GM12891 (cell line): ENCODE measurements at regions not wholly inside any gene's neighbourhood (a gene's known extent, or its start where the extent isn't known, plus 50 kb on each side); places are given as distances from the start of the nearest gene placed in this dataset.

ENCODE experiments used
- POLR2A ChIP-seq: IDR thresholded peaks from 2 replicates; pipeline ENCODE4 v1.6.1; 2011; ENCODE audit warnings: low read depth, low read length, control low read depth
- POLR2AphosphoS5 ChIP-seq: IDR thresholded peaks from 2 replicates; pipeline ENCODE4 v1.6.1; 2011; ENCODE audit warnings: low read depth, low read length, control low read depth

DNA sequence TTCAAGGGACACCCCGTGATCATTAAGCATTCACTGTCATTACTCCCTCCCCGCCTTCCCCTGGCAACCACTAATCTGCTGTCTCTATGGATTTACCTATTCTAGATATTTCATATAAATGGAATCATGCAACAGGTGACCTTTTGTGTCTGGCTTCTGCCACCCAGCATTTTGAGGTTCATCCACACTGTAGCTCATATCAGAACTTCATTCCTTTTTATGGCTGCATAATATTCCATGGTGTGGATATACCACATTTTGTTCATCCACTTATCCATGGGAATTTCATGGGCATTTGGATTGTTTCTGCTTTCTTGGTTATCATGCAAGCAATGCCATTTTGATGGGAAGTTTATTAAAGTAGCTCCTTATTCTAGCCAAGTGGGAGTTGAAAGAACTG is 184.2 kb upstream of the VASH1 start:
- TF ChIP-seq POLR2AphosphoS5, result no peak
- no peak for TF ChIP-seq POLR2A
